Lower lobe of right lung (tissue), 2 donors: ENCODE measurements at regions not wholly inside any gene's neighbourhood (a gene's known extent, or its start where the extent isn't known, plus 50 kb on each side); places are given as distances from the start of the nearest gene placed in this dataset.

Source experiments
- ATAC-seq, 2 donors: fragments of 200-7000 bp; cut with Tn5 transposase; one replicate each; pipeline ENCODE4 v1.9.1; 2020 to 2022; ENCODE audit warnings: mild to moderate bottlenecking in 2 of 2, moderate library complexity in 2 of 2
- DNase-seq: peaks from one replicate; pipeline ENCODE4 v3.0.0-alpha.2; 2020
- H3K27ac ChIP-seq: fragments of 200-600 bp; one replicate; pipeline ENCODE4 v1.8.0; 2022
- H3K27me3 ChIP-seq: fragments of 200-600 bp; one replicate; pipeline ENCODE4 v1.8.0; 2022; ENCODE audit warnings: low read depth
- H3K36me3 ChIP-seq: fragments of 200-600 bp; one replicate; pipeline ENCODE4 v1.8.0; 2022; ENCODE audit warnings: mild to moderate bottlenecking
- H3K4me1 ChIP-seq: fragments of 200-600 bp; one replicate; pipeline ENCODE4 v1.8.0; 2022
- H3K4me3 ChIP-seq: fragments of 200-600 bp; one replicate; pipeline ENCODE4 v1.8.0; 2022; ENCODE audit warnings: mild to moderate bottlenecking
- H3K9me3 ChIP-seq: fragments of 200-600 bp; one replicate; pipeline ENCODE4 v1.8.0; 2022
- intact Hi-C: fragments of 100-400 bp; cut with DNase I; formaldehyde crosslinking; loops from one replicate; pipeline ENCODE4 v1.11.0; 2022
- TF ChIP-seq, protein P1 (sequence below): fragments of 200-600 bp; IDR thresholded peaks from one replicate; pipeline ENCODE4 v1.8.0; 2022; ENCODE audit warnings: antibody characterized with exemption, mild to moderate bottlenecking
- donor health status: DM: no; HTN: yes; CAD: no; lungs with severe emphysema.

DNA sequence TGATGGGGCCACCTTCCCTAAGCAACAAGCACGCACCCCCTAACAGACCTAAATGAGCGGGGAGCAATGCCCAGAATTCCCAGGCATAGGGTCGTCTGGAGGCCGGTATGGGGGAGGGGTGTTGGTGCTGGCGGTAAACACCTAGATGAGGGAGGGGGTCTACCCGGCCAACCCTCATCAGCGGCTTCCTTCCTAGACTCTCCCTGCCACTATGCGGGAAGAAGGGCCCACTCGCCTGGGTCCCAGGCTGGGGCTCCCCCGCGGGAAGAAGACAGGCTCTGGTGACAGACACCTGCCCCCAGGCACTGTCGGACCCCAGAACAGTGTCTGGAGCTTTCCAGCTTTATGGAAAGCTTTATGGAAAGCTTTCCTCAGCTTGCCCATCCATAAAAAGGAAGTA, 519.0 kb upstream of the SEMA6A start:
- DNase-seq (no peak), ATAC-seq (no peak)
- H3K27ac ChIP-seq: no peak overlapping the region
- H3K4me1 ChIP-seq: no peaks in the 10 kb centered on the region
- intact Hi-C loops: no loop called here
- H3K36me3 ChIP-seq: no peaks in the 10 kb centered on the region
- TF ChIP-seq, protein P1, sequence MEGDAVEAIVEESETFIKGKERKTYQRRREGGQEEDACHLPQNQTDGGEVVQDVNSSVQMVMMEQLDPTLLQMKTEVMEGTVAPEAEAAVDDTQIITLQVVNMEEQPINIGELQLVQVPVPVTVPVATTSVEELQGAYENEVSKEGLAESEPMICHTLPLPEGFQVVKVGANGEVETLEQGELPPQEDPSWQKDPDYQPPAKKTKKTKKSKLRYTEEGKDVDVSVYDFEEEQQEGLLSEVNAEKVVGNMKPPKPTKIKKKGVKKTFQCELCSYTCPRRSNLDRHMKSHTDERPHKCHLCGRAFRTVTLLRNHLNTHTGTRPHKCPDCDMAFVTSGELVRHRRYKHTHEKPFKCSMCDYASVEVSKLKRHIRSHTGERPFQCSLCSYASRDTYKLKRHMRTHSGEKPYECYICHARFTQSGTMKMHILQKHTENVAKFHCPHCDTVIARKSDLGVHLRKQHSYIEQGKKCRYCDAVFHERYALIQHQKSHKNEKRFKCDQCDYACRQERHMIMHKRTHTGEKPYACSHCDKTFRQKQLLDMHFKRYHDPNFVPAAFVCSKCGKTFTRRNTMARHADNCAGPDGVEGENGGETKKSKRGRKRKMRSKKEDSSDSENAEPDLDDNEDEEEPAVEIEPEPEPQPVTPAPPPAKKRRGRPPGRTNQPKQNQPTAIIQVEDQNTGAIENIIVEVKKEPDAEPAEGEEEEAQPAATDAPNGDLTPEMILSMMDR: no peak
- H3K9me3 ChIP-seq: no peaks in the 10 kb centered on the region
- no peaks in the 10 kb centered on the region for H3K27me3 ChIP-seq
- H3K4me3 ChIP-seq: no peak overlapping the region

DNA sequence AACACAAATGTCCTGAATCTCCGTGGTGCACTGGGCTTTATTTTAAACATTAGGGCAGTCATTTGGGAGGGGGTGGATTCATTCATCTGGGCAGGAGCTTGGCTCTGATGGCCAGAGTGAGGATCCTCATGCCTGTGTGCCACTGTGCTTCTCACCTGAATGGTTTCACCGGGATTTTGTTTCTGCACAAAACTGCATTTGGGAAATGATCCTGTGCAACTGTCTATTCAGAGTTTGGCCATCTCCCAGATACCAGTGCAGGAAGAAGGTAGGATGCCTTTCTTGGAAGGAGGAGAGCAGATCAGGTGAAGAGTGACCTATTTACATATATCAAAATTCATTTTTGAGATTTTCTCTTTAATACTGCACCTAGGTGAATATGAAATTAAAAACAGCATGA, 514.4 kb upstream of the SEMA6A start:
- no peak overlapping the region for H3K4me3 ChIP-seq
- no peak overlapping the region for H3K27ac ChIP-seq
- TF ChIP-seq, protein P1: no peak
- no peaks in the 10 kb centered on the region for H3K4me1 ChIP-seq
- ATAC-seq (no peak), DNase-seq (no peak)
- H3K27me3 ChIP-seq: no peaks in the 10 kb centered on the region
- intact Hi-C loops: no loop called here
- no peaks in the 10 kb centered on the region for H3K36me3 ChIP-seq
- H3K9me3 ChIP-seq: no peaks in the 10 kb centered on the region

DNA sequence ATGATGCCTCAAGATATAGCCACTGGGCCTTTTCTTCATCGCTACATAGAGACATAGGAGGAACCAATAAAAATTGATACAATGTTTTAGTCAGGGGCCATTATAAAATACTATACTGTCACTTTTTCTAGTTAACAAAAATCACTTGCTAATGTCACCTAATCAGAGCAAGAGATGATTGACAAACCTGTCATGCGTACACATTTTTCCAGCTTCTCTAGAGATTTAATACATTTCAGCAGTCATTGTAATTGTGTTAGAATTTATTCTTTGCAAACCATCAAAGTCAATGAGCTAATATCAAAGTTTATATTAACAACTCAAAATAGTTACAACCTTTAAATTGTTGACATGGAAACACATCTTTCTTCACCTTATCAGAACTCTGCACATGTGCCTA, 513.6 kb upstream of the SEMA6A start:
- intact Hi-C loops: no loop called here
- no peak overlapping the region for H3K4me3 ChIP-seq
- H3K4me1 ChIP-seq: no peaks in the 10 kb centered on the region

DNA sequence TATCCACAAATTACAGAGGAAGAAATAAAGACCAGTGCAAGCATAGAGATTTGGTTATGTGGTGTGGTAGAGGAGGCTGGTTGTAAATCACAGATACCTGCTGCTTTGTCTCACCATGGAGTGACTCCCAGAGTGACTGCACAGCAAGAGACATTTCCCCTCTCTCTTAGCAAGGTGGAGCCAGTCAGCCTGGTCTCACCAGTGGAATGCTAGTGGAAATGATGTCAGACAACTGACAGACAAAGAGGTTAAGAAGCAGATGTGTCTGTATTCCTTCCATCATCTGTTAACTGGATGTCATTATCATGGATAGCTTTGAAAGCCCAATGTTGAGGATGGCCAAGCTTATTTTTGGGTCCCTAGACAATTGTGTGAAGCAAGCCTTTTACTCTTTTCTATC, 509.4 kb upstream of the SEMA6A start:
- no peaks in the 10 kb centered on the region for H3K4me1 ChIP-seq
- TF ChIP-seq, protein P1: no peak
- H3K9me3 ChIP-seq: no peaks in the 10 kb centered on the region
- H3K36me3 ChIP-seq: no peaks in the 10 kb centered on the region
- no peak overlapping the region for H3K4me3 ChIP-seq
- intact Hi-C loops: no loop called here
- ATAC-seq (no peak), DNase-seq (no peak)
- H3K27me3 ChIP-seq: no peaks in the 10 kb centered on the region
- H3K27ac ChIP-seq: no peak overlapping the region

More for the DNA sequence above, 513.6 kb upstream of the SEMA6A start:
- Histone ChIP-seq H3K9me3 (no peaks in the 10 kb centered on the region), H3K27ac (no peak overlapping the region), H3K27me3 (no peaks in the 10 kb centered on the region), H3K36me3 (no peaks in the 10 kb centered on the region)
- DNase-seq (no peak), ATAC-seq (no peak)
- TF ChIP-seq, protein P1: no peak

DNA sequence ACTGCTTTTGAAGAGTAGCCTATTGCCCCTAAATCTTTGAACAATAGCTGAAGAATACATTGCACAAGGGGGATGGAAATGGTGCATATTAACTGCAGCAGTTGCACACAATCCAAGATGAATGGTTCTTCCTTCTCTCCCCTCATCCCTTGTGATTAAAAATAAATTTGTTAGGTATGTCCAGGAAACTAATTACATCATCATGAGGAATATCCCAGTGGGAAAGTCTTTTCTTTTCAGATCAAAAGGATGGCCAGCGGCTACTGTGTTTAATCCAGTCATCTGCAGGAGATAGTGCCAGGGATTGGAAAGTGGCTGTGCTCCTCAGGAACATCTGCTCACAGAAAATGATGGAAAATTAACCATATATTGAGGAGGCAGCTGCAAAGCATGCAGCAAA, 508.4 kb upstream of the SEMA6A start:
- no peak for DNase-seq

More for the DNA sequence above, 508.4 kb upstream of the SEMA6A start:
- intact Hi-C loops: no loop called here
- Histone ChIP-seq H3K4me1 (no peaks in the 10 kb centered on the region), H3K27ac (no peak overlapping the region), H3K9me3 (no peaks in the 10 kb centered on the region), H3K36me3 (no peaks in the 10 kb centered on the region), H3K27me3 (no peaks in the 10 kb centered on the region), H3K4me3 (no peak overlapping the region)
- no peak for ATAC-seq
- TF ChIP-seq, protein P1: no peak
